Nucleus accumbens (tissue), 56 donors: ENCODE measurements at regions not wholly inside any gene's neighbourhood (a gene's known extent, or its start where the extent isn't known, plus 50 kb on each side); places are given as distances from the start of the nearest gene placed in this dataset.

Experiments
- DNase-seq, 56 donors: peaks; one replicate each; lab custom pipeline; 2025; lab: John Stamatoyannopoulos, UW

- no peak for DNase-seq
Observed at GRCh38 chr6:139877828-139878405, 503.5 kb upstream of the CITED2 start.

GRCh38 chr6:139872665-139873064, 498.2 kb upstream of the CITED2 start:
- DNase-seq: no peak

GRCh38 chr6:139871803-139872510, 497.5 kb upstream of the CITED2 start:
- no peak for DNase-seq

- no peak for DNase-seq
Observed at GRCh38 chr6:139871165-139871710, 496.8 kb upstream of the CITED2 start.

GRCh38 chr6:139868576-139868975, 494.1 kb upstream of the CITED2 start:
- DNase-seq: no peak

- no peak for DNase-seq
Observed at GRCh38 chr6:139863964-139864363, 489.5 kb upstream of the CITED2 start.

- no peak for DNase-seq
Observed at GRCh38 chr6:139863346-139863745, 488.9 kb upstream of the CITED2 start.

GRCh38 chr6:139862311-139862710, 487.9 kb upstream of the CITED2 start:
- DNase-seq: no peak

- no peak for DNase-seq
Observed at GRCh38 chr6:139860203-139860602, 485.8 kb upstream of the CITED2 start.

- no peak for DNase-seq
Observed at GRCh38 chr6:139858429-139858828, 484.0 kb upstream of the CITED2 start.

- no peak for DNase-seq
Observed at GRCh38 chr6:139857143-139857542, 482.7 kb upstream of the CITED2 start.

GRCh38 chr6:139856562-139856961, 482.1 kb upstream of the CITED2 start:
- no peak for DNase-seq

GRCh38 chr6:139855671-139856311, 481.3 kb upstream of the CITED2 start:
- DNase-seq: no peak

- DNase-seq: no peak
Observed at GRCh38 chr6:139853302-139853992, 479.0 kb upstream of the CITED2 start.

GRCh38 chr6:139852488-139853140, 478.2 kb upstream of the CITED2 start:
- DNase-seq: no peak

GRCh38 chr6:139852067-139852466, 477.6 kb upstream of the CITED2 start:
- DNase-seq: no peak

GRCh38 chr6:139851206-139851605, 476.8 kb upstream of the CITED2 start:
- no peak for DNase-seq

- no peak for DNase-seq
Observed at GRCh38 chr6:139850512-139850911, 476.1 kb upstream of the CITED2 start.

GRCh38 chr6:139847457-139847813, 473.0 kb upstream of the CITED2 start:
- no peak for DNase-seq
